KMS-11 (cell line): ENCODE measurements at regions not wholly inside any gene's neighbourhood (a gene's known extent, or its start where the extent isn't known, plus 50 kb on each side); places are given as distances from the start of the nearest gene placed in this dataset.

Experiments used
- H2AFZ ChIP-seq: fragments of 200-600 bp; sonication (generic); 2 replicates; pipeline ENCODE4 v1.6.1; 2016; ENCODE audit warnings: antibody characterized with exemption, mixed run types, low read depth
- H3K27ac ChIP-seq: fragments of 200-600 bp; sonication (generic); 2 replicates; pipeline ENCODE4 v1.6.1; 2016; ENCODE audit warnings: mild to moderate bottlenecking, mixed run types
- H3K27me3 ChIP-seq: fragments of 200-600 bp; sonication (generic); 2 replicates; pipeline ENCODE4 v1.6.1; 2017; ENCODE audit warnings: mild to moderate bottlenecking, low read depth, mixed run types, moderate library complexity; ENCODE audit not compliant: insufficient read depth
- H3K36me3 ChIP-seq: fragments of 200-600 bp; sonication (generic); 2 replicates; pipeline ENCODE4 v1.6.1; 2017; ENCODE audit warnings: mild to moderate bottlenecking, mixed run types; ENCODE audit not compliant: insufficient read depth
- H3K4me1 ChIP-seq: fragments of 200-600 bp; sonication (generic); 2 replicates; pipeline ENCODE4 v1.6.1; 2016; ENCODE audit warnings: mild to moderate bottlenecking, low read depth, mixed run types; ENCODE audit not compliant: poor library complexity, severe bottlenecking
- H3K4me2 ChIP-seq: fragments of 200-600 bp; sonication (generic); 2 replicates; pipeline ENCODE4 v1.7.0; 2016; ENCODE audit warnings: mild to moderate bottlenecking, mixed run types
- H3K4me3 ChIP-seq: fragments of 200-600 bp; sonication (generic); IDR thresholded peaks from 2 replicates; pipeline ENCODE4 v1.6.1; 2017; ENCODE audit warnings: low read depth, low read length, mixed read lengths; ENCODE audit not compliant: insufficient read depth
- H3K79me2 ChIP-seq: fragments of 200-600 bp; sonication (generic); 2 replicates; pipeline ENCODE4 v1.6.1; 2016; ENCODE audit warnings: low read depth, mixed run types; ENCODE audit not compliant: insufficient read depth
- H3K9ac ChIP-seq: fragments of 200-600 bp; sonication (generic); 2 replicates; pipeline ENCODE4 v1.6.1; 2016; ENCODE audit warnings: mild to moderate bottlenecking, mixed run types
- H4K20me1 ChIP-seq: fragments of 200-600 bp; sonication (generic); 2 replicates; pipeline ENCODE4 v1.6.1; 2016; ENCODE audit warnings: mild to moderate bottlenecking, mixed run types; ENCODE audit not compliant: insufficient read depth
- TF ChIP-seq, protein P1 (sequence below): fragments of 200-600 bp; sonication (generic); conservative IDR thresholded peaks from 2 replicates; pipeline ENCODE4 v1.6.1; 2017; ENCODE audit warnings: low read depth, mild to moderate bottlenecking, antibody characterized with exemption, low read length, moderate library complexity, mixed read lengths

DNA sequence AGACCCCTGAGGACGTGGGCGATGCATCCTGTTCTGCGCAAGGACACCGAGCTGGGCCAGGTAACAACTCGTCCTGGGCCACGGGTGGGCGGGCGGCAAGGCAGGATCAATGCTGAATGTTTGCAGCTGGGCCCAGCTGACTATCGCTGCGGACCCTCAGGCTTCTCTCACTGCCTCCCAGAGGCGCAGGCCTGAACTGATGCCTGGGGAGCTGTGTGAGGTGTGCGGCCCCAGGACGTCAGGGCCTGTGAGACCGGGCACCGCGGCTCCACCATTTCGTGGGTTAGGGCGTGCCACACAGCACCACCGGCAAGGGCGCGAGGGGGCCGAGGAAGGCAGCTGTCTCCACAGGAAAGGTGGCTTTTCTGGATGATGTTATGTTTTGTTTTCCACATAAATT is 307.4 kb downstream of the NDUFA10 start:
- H3K4me1 ChIP-seq = no peaks in the 10 kb centered on the region
- H3K27me3 ChIP-seq = no peaks in the 10 kb centered on the region; the same call in 1 of the 2 replicates
- H3K27ac ChIP-seq = no peak overlapping the region
- TF ChIP-seq, protein P1, sequence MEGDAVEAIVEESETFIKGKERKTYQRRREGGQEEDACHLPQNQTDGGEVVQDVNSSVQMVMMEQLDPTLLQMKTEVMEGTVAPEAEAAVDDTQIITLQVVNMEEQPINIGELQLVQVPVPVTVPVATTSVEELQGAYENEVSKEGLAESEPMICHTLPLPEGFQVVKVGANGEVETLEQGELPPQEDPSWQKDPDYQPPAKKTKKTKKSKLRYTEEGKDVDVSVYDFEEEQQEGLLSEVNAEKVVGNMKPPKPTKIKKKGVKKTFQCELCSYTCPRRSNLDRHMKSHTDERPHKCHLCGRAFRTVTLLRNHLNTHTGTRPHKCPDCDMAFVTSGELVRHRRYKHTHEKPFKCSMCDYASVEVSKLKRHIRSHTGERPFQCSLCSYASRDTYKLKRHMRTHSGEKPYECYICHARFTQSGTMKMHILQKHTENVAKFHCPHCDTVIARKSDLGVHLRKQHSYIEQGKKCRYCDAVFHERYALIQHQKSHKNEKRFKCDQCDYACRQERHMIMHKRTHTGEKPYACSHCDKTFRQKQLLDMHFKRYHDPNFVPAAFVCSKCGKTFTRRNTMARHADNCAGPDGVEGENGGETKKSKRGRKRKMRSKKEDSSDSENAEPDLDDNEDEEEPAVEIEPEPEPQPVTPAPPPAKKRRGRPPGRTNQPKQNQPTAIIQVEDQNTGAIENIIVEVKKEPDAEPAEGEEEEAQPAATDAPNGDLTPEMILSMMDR = no peak
- no peaks in the 10 kb centered on the region for H3K79me2 ChIP-seq
- no peak overlapping the region for H2AFZ ChIP-seq
- no peak overlapping the region for H3K4me3 ChIP-seq
- no peaks in the 10 kb centered on the region for H3K36me3 ChIP-seq
- H3K4me2 ChIP-seq = no peak overlapping the region
- H3K9ac ChIP-seq = no peak overlapping the region
- H4K20me1 ChIP-seq = no peaks in the 10 kb centered on the region

- no peaks in the 10 kb centered on the region for H3K4me1 ChIP-seq
- TF ChIP-seq, protein P1 = no peak
- H4K20me1 ChIP-seq = no peaks in the 10 kb centered on the region
- H3K36me3 ChIP-seq = no peaks in the 10 kb centered on the region
- no peak overlapping the region for H3K27ac ChIP-seq
- no peaks in the 10 kb centered on the region; the same call in 1 of the 2 replicates for H3K27me3 ChIP-seq
- H3K4me3 ChIP-seq = no peak overlapping the region
- H3K4me2 ChIP-seq = no peak overlapping the region
- no peaks in the 10 kb centered on the region for H3K79me2 ChIP-seq
- H2AFZ ChIP-seq = no peak overlapping the region
- H3K9ac ChIP-seq = no peak overlapping the region
Observed at GRCh38 chr2:239717319-239717675, 307.8 kb downstream of the NDUFA10 start.

DNA sequence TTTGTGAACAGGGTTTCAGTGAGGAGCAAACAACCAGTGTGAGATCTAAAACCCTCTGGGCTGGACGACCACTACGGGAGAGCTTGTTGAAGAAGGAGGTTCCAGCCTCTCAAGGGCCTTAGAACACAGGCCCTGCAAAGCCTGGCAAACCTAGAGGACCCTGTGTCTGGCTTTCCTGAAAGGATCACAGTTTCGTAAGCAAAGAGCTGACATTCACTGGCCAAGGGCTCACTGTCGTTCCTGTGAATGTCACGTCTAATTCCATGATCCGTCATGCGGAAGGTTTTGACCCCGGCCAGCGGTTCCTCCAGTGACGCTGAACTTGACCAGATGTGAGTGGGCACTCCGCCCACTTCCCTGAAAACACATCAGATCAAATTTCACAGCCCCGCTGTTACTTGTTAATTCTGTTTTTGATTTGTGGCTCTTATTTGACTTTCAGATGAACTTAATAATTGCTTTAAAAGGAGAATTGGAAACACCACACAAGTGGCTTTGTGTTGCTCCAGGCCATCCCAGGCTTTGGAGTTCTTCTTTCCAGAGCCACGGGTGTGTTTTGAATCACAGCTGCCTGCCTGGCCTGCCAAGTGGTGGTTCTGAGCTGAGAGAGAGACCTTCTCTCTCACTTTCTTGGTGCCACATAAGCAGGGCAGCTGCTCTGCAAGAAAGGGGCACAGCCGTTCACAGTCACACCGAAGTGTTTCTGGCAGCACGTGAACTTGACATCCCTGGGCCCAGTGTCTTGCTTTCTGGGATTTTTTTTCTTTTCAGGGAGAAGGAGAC is 308.4 kb downstream of the NDUFA10 start:
- Histone ChIP-seq H3K4me2 (no peak overlapping the region), H3K9ac (no peak overlapping the region), H3K4me3 (no peak overlapping the region), H3K36me3 (no peaks in the 10 kb centered on the region), H3K27me3 (no peaks in the 10 kb centered on the region; the same call in 1 of the 2 replicates), H3K27ac (no peak overlapping the region), H3K79me2 (no peaks in the 10 kb centered on the region), H3K4me1 (no peaks in the 10 kb centered on the region), H4K20me1 (no peaks in the 10 kb centered on the region), H2AFZ (no peak overlapping the region)
- TF ChIP-seq, protein P1 = no peak

DNA sequence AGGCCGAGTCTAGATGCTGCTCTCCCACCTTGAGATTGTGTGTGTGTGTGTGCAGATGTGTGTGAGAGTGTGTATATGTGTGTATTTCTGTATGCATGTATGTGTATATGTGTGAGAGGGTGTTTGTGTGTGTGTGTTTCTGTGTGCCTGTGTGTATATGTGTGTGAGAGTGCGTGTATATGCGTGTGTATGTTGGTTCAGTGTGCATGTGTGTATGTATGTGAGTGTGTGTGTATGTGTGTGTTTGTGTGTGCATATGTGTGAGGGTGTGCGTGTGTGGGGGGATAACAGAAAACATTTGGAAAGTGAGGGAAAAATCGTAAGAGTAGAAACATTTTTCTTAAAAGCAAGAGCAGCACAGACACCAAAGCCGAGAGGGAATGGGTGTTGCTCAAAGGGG is 309.1 kb downstream of the NDUFA10 start:
- TF ChIP-seq, protein P1 = no peak
- Histone ChIP-seq H3K27ac (no peak overlapping the region), H3K36me3 (no peaks in the 10 kb centered on the region), H2AFZ (no peak overlapping the region), H3K4me1 (no peaks in the 10 kb centered on the region), H4K20me1 (no peaks in the 10 kb centered on the region), H3K4me2 (no peak overlapping the region), H3K4me3 (no peak overlapping the region), H3K79me2 (no peaks in the 10 kb centered on the region), H3K9ac (no peak overlapping the region), H3K27me3 (no peaks in the 10 kb centered on the region; the same call in 1 of the 2 replicates)
